Epithelial cell of proximal tubule (primary cell): ENCODE measurements at regions not wholly inside any gene's neighbourhood (a gene's known extent, or its start where the extent isn't known, plus 50 kb on each side); places are given as distances from the start of the nearest gene placed in this dataset.

ENCODE experiments used
- DNase-seq: peaks from one replicate; pipeline ENCODE4 v3.0.0-alpha.2; 2011; ENCODE audit warnings: low read depth
- H3K4me3 ChIP-seq: 2 replicates; pipeline ENCODE4 v1.5.1; 2011; ENCODE audit warnings: low read depth, mild to moderate bottlenecking, low read length
- TF ChIP-seq, protein P1 (sequence below): conservative IDR thresholded peaks from 2 replicates; pipeline ENCODE4 v1.5.1; 2012; ENCODE audit warnings: low read depth, mild to moderate bottlenecking, low read length

DNA sequence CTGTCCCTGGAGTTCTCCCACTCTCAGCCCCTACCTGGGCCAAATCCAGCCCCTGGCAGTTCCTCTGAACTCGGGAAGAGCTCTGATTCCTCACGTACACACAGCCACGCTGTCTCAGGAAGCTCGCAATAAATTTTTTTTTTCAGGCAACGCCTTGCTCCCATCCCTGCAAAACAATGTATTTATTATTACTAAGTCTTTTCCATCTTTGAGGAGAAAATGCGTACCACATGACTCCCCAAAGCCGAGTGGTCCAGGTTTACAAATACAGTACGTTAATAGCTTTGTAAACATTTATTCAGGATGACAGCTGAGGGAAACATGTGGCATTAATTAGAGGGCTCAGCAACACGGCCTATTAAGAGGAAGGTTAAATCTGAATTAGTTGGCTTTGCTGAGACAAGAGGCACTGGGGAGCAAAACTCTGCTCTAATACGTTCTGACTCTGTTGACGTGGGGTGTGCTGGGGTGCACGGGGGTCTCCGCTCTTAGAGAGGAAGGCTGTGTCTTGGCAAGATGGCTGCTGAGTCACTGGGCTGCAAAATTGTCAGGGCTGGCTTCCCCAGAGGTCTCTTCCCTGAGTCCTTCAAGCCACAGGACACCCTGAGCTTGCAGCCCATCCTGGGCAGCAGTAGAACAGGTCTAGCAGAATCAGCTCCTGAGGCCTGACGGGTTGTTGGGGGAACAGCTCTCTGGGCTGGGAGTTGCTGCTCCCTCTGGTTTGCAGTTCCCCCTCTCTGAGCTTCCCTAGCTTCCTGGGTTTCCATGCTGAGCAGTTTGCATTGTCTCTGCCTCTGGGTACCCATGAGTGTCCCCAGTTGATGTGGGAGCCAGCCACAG lies 185.2 kb upstream of the TBX3 start:
- DNase-seq = no peak
- TF ChIP-seq, protein P1, sequence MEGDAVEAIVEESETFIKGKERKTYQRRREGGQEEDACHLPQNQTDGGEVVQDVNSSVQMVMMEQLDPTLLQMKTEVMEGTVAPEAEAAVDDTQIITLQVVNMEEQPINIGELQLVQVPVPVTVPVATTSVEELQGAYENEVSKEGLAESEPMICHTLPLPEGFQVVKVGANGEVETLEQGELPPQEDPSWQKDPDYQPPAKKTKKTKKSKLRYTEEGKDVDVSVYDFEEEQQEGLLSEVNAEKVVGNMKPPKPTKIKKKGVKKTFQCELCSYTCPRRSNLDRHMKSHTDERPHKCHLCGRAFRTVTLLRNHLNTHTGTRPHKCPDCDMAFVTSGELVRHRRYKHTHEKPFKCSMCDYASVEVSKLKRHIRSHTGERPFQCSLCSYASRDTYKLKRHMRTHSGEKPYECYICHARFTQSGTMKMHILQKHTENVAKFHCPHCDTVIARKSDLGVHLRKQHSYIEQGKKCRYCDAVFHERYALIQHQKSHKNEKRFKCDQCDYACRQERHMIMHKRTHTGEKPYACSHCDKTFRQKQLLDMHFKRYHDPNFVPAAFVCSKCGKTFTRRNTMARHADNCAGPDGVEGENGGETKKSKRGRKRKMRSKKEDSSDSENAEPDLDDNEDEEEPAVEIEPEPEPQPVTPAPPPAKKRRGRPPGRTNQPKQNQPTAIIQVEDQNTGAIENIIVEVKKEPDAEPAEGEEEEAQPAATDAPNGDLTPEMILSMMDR = no peak

DNA sequence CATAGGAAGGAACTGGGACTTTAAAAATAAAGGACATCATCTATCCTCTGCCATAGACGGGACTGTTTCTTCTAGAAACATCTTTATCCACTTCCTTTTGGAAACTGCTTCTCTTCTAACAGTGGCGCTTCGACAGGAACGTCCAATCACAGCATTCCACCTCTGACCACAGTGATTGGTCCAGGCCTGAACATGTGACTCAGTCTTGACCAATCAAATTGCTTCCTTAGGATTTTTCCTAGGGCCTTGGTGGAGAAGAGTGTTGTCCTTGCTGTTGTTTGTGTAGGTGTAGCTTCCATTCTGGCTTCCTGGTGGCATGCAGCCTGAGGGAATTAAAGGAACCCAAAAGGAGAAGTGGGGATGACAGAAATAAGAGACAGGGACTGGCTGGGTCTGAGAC lies 182.4 kb upstream of the TBX3 start:
- DNase-seq = no peak
- TF ChIP-seq, protein P1 = no peak
- no peak overlapping the region for H3K4me3 ChIP-seq

More for the DNA sequence above, 185.2 kb upstream of the TBX3 start:
- no peak overlapping the region for H3K4me3 ChIP-seq

DNA sequence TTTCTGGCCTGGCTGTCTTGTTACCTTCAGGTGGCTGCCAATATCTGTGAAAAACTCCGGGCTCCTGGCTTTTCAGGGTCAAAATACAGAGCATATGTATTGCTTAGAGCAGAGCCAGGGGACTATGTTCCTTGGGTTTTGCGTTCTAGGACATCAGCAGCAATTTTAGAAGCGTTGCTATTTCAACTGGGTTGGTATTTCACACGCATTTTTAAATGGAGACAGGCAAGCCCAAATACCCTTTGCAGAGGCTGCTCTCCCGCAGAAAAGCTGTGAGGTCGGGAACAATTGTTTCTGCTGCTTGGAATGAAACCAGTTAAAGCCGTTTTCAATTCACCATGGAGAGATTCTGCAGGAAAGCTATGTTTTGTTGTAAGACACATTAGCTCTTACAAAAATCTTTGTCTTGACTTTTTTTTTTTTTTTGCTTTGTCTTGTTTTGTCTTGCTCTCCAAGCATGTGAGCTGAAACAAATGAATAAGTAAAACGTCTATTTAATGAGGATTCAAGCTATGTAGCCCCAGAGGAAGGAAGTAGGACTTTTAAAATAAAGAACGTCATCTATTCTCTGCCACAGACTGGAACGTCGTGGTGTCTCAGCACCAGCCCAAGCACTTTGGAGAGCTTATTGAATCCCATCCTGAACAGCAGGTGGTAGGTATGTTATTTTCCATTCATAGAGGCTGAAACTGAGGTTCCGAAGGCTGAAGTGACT lies 181.0 kb upstream of the TBX3 start:
- no peak overlapping the region for H3K4me3 ChIP-seq
- DNase-seq = no peak
- TF ChIP-seq, protein P1 = no peak

DNA sequence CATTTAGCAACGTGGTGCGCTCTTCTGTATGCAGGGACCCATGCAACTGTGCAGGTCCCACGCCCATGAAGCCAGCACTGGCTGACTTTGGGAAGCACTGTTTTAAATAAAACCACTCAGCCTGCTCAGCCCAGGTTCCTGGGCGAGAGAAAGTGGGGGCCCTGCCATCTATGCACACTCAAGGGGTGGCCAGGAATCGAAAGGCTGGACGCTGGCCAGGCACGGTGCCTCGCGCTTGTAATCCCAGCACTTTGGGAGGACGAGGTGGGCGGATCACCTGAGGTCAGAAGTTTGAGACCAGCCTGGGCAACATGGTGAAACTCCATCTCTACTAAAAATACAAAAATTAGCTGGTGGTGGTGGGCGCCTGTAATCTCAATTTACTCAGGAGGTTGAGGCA lies 179.9 kb upstream of the TBX3 start:
- H3K4me3 ChIP-seq = no peak overlapping the region
- TF ChIP-seq, protein P1 = no peak

DNA sequence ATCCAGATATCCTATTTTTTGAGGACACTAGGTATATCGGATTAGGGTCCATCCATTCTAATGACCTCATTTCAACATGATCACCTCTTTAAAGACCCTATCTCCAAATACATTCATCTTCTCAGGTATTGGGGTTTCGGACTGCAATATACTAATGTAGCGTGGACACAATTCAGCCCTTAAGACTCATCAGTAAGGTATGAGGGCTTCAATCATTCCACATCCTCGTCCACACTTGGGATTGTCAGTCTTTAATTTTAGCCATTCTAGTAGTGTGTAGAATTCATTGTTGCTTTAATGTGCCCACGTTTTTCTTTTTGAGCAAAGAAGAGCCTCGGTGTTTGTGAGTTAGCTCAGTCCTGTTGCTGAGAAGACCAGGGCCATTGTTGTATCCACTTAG lies 177.0 kb upstream of the TBX3 start:
- DNase-seq = no peak
- no peak overlapping the region for H3K4me3 ChIP-seq
- TF ChIP-seq, protein P1 = no peak

More for the DNA sequence above, 179.9 kb upstream of the TBX3 start:
- no peak for DNase-seq

DNA sequence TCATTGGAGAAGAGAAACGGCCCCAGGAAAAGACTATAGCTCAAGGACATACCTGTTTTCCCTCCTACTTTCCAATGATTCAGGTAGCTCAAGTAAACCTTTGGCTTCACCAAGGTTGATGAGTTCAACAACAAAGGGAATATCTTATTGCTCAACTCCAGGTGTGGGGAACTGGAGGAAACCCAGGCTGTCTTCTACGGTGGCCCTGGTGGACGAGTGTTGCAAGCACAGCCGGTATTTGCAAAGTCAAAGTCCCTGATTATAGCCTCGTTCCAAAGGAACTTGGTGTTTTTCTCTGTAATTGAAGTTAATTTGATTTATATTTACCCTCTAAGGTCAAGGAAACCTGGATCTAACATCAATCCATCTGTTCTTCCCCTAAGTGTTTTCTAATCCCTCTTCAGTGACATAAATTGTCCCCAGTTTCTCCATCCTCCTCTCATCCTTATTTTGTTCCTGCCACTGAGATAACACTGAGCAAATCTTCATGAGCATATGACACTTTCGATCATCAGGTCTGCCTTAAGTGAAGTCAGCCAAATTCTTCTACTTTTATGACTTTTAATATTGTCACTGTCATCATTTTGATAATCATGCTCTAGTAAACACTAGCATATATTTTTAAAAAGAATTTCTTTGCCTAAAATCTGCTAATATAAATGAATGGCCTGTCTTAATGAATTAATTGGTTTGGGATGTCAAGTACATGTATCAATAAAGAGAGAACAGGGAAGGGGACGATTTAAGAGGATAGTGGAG lies 174.6 kb upstream of the TBX3 start:
- no peak for DNase-seq
- H3K4me3 ChIP-seq = no peak overlapping the region
- TF ChIP-seq, protein P1 = no peak
